ENCODE measurements at regions not wholly inside any gene's neighbourhood (a gene's known extent, or its start where the extent isn't known, plus 50 kb on each side); places are given as distances from the start of the nearest gene placed in this dataset.
"Not testable (repeated sequence)": the region's sequence is repeated elsewhere in the genome, so short reads cannot be mapped to it uniquely, and the experiment has no call there.

DNA sequence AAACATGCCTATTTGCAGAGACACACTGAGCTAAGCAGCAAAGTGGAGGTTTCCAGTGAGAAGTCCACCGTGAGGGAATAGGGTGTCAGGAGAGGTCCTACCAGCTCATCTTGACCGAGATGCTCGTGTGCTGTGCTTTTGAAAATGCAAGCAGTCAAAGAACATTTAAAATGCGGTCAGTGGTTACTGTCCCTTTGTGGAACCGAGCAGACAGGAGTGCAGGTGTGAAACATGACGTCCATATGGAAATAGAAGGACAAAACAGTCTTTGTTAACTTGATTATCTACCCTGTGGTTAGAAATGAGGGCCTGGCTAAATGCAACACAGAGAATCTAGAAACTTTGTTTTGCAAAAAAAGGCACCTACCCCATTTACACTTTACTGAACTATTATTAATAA, 473.3 kb downstream of the SPATA31A6 start:
- DNase-seq: not testable (repeated sequence)

DNA sequence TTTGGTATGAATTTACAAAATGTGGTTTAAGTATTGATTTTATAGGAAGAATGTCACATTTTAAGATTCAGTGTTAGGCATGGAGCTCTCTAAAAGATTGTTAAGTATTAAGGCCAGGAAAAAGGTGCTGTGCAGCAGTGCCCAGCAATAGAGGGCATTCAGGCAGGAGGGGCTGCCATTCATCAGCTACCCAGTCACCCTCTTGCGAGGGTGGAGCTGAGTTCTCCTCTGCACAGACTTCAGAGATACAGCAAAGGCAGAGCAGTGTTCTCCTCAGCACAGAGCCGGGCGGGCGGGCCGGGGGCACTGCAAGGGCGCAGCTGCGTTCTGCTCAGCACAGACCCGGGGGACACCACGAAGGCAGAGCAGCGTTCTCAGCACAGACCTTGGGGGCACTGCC, 474.0 kb downstream of the SPATA31A6 start:
- DNase-seq: not testable (repeated sequence)

- not testable (repeated sequence) for DNase-seq
Observed at GRCh38 chr9:42697146-42697545, 513.7 kb downstream of the SPATA31A6 start.

GRCh38 chr9:42702890-42703289, 519.4 kb downstream of the SPATA31A6 start:
- DNase-seq: not testable (repeated sequence)

GRCh38 chr9:42724841-42725835, 541.7 kb downstream of the SPATA31A6 start:
- DNase-seq: not testable (repeated sequence)

GRCh38 chr9:42743030-42743814, 559.8 kb downstream of the SPATA31A6 start:
- peak; percentile 49 for DNase-seq

GRCh38 chr9:42757251-42757650, 573.8 kb downstream of the SPATA31A6 start:
- not testable (repeated sequence) for DNase-seq

GRCh38 chr9:42759320-42759719, 575.9 kb downstream of the SPATA31A6 start:
- not testable (repeated sequence) for DNase-seq

DNA sequence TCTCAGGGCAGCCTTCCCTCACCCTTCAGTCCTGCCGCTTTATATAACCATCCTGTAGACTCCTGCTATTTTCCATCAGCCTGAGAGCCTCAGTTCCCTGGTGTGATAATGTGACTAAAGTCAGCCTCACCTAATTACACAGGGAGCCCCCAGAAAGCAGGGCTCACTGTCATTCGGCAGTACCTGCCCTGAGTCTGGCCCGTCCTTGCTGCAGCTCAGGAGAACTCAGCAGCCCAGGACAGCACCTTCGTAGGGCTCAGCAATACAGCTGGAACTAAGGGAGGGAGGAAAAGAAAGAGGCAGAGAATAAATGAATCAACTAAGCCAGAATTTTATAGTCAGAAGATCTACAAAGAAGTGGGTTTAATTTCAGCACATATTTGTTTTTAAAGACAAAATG, 598.7 kb downstream of the SPATA31A6 start:
- DNase-seq: not testable (repeated sequence)

- DNase-seq: not testable (repeated sequence)
Observed at GRCh38 chr9:42792725-42793124, 609.3 kb downstream of the SPATA31A6 start.

DNA sequence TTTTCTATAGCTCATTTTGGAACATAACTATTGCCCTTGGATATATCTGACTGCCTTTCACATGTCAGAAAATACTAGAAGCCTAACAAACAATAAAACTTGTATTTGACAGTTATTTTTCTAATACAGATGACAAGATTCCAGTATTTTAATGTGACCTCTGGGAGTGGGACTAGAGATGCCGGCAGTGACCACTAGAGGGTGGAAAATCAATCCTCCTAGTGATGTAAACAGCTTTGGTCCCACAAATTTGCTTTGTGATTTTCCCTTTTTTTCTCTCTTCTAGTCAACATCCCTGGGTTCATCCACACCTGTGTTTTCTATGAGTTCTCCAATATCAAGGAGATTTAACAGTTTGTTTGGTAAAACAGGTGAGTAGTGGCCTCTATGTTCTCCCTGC, 615.1 kb downstream of the SPATA31A6 start:
- DNase-seq: not testable (repeated sequence)

DNA sequence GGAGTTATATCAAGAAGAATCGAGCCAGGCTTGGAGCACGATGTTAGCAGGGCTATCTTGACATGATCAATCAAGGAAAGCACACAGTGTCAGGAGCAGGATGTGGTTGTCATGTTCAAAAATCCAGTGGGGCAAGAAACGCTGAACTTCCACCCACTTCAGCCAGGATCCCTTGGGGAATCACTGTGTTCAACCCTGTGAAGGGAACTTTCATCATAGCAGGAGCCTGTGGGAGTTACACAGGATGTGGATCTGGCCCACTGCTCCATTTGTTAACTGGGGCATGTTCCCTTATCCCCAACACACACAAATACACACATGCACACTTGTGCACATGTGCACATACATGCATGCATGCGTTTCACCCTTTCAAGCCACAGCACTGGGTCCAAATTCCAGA, 619.3 kb downstream of the SPATA31A6 start:
- not testable (repeated sequence) for DNase-seq

GRCh38 chr9:42806674-42807073, 623.2 kb downstream of the SPATA31A6 start:
- not testable (repeated sequence) for DNase-seq

GRCh38 chr9:42821468-42821867, 638.0 kb downstream of the SPATA31A6 start:
- DNase-seq: not testable (repeated sequence)

- DNase-seq: not testable (repeated sequence)
Observed at GRCh38 chr9:42848156-42848555, 664.7 kb downstream of the SPATA31A6 start.

DNA sequence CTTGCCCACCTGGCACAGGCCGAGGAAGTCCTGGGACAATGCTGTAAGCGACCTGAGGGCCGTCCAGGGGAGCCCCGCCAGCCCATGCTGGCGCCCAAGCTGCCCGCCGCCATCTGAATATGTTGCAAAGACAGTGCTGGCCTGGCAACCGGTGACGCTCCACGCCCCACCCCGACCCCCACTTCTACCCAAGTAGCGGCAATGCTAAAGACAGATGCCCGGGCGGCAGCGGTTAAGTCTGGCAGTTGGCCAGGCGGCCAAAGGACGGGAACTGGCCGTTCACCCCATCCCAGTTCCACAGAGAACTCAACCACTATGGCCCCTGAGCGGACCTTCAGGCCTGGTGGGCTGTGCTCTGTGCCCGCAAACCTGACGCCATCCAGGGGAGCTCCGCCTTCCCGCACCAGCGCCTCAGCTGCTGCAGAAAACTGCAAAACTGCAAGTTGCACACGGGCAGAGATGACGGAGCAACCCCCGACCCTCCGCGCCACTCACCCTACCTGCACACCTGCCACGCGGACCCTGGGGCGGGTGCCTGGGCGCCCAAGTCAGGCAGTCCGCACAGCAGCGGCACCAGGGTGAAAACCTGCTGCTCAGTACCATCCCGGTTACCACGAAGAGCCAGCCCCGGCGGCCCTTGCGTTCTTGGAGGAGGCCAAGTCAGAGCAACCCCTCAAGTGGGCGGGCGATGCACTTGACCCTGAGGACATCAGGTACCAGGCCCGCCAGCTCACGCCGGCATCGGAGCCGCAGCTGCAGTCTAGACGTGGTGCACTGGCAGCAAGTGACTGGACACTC, 667.6 kb downstream of the SPATA31A6 start:
- DNase-seq: not testable (repeated sequence)

GRCh38 chr9:42851701-42852100, 668.2 kb downstream of the SPATA31A6 start:
- DNase-seq: not testable (repeated sequence)

- DNase-seq: peak; percentile 14
Observed at GRCh38 chr9:42852133-42852930, 668.9 kb downstream of the SPATA31A6 start.

- DNase-seq: not testable (repeated sequence)
Observed at GRCh38 chr9:42860133-42860532, 676.7 kb downstream of the SPATA31A6 start.

GRCh38 chr9:42862465-42862864, 679.0 kb downstream of the SPATA31A6 start:
- DNase-seq: not testable (repeated sequence)

Data from KG1 (cell line).